GM11168 (cell line): ENCODE measurements at regions not wholly inside any gene's neighbourhood (a gene's known extent, or its start where the extent isn't known, plus 50 kb on each side); places are given as distances from the start of the nearest gene placed in this dataset.

Experiments
- in situ Hi-C: fragments of 300-500 bp; cut with MboI; formaldehyde crosslinking; loops from one replicate; pipeline ENCODE4 v1.12.0; 2022; ENCODE audit warnings: low sequenced_read_pairs; ENCODE audit not compliant: unreplicated experiment

- in situ Hi-C loops, result no loop called here
Observed at GRCh38 chr12:90519285-90519684, 435.7 kb downstream of the CCER1 start.

GRCh38 chr12:90515199-90516175 is 439.5 kb downstream of the CCER1 start:
- in situ Hi-C loops, result no loop called here

GRCh38 chr12:90514325-90514724 is 440.7 kb downstream of the CCER1 start:
- in situ Hi-C loops, result no loop called here

- in situ Hi-C loops, result no loop called here
Observed at GRCh38 chr12:90512518-90512917, 442.5 kb downstream of the CCER1 start.

GRCh38 chr12:90510948-90511347 is 444.0 kb downstream of the CCER1 start:
- in situ Hi-C loops, result no loop called here

GRCh38 chr12:90504806-90505205 is 450.2 kb downstream of the CCER1 start:
- in situ Hi-C loops, result no loop called here

- in situ Hi-C loops, result no loop called here
Observed at GRCh38 chr12:90502070-90502469, 452.9 kb downstream of the CCER1 start.

GRCh38 chr12:90501412-90501811 is 453.6 kb downstream of the CCER1 start:
- in situ Hi-C loops, result no loop called here

GRCh38 chr12:90499795-90500194 is 455.2 kb downstream of the CCER1 start:
- in situ Hi-C loops, result no loop called here

GRCh38 chr12:90497923-90498545 is 456.9 kb downstream of the CCER1 start:
- in situ Hi-C loops, result no loop called here

GRCh38 chr12:90490355-90490754 is 464.6 kb downstream of the CCER1 start:
- in situ Hi-C loops, result no loop called here

- in situ Hi-C loops, result no loop called here
Observed at GRCh38 chr12:90489141-90489540, 465.8 kb downstream of the CCER1 start.

GRCh38 chr12:90485560-90485959 is 469.4 kb downstream of the CCER1 start:
- in situ Hi-C loops, result no loop called here

GRCh38 chr12:90484094-90484493 is 470.9 kb downstream of the CCER1 start:
- in situ Hi-C loops, result no loop called here

- in situ Hi-C loops, result no loop called here
Observed at GRCh38 chr12:90481748-90482147, 473.2 kb downstream of the CCER1 start.

GRCh38 chr12:90479237-90479636 is 475.7 kb downstream of the CCER1 start:
- in situ Hi-C loops, result no loop called here

GRCh38 chr12:90473831-90474230 is 481.1 kb downstream of the CCER1 start:
- in situ Hi-C loops, result no loop called here

GRCh38 chr12:90460681-90461080 is 494.3 kb downstream of the CCER1 start:
- in situ Hi-C loops, result no loop called here

- in situ Hi-C loops, result no loop called here
Observed at GRCh38 chr12:90456248-90456647, 498.7 kb downstream of the CCER1 start.

- in situ Hi-C loops, result no loop called here
Observed at GRCh38 chr12:90455756-90456155, 499.2 kb downstream of the CCER1 start.

- in situ Hi-C loops, result no loop called here
Observed at GRCh38 chr12:90449611-90450010, 505.4 kb downstream of the CCER1 start.
